GM12865 (cell line): ENCODE measurements at regions not wholly inside any gene's neighbourhood (a gene's known extent, or its start where the extent isn't known, plus 50 kb on each side); places are given as distances from the start of the nearest gene placed in this dataset.
"Not testable (repeated sequence)": the region's sequence is repeated elsewhere in the genome, so short reads cannot be mapped to it uniquely, and the experiment has no call there.

Experiments used
- DNase-seq: peaks from one replicate; pipeline ENCODE4 v3.0.0; 2010; ENCODE audit warnings: low read depth
- H3K4me3 ChIP-seq: 2 replicates; pipeline ENCODE4 v1.5.1; 2011; ENCODE audit warnings: mild to moderate bottlenecking, low read depth, low read length, control low read depth
- CTCF ChIP-seq: IDR thresholded peaks from 2 replicates; pipeline ENCODE4 v1.5.1; 2011; ENCODE audit warnings: low read length, control low read depth, low read depth, inconsistent platforms; ENCODE audit not compliant: insufficient read depth; ENCODE audit errors: missing control alignments

GRCh38 chr5:92081958-92082712 lies 699.0 kb upstream of the ARRDC3 start:
- no peak for DNase-seq
- TF ChIP-seq CTCF = no peak
- no peak overlapping the region; the same call in 1 of the 2 replicates for H3K4me3 ChIP-seq

- no peak for DNase-seq
- no peak overlapping the region for H3K4me3 ChIP-seq
- no peak for TF ChIP-seq CTCF
Measured at GRCh38 chr5:92070786-92071185, 687.7 kb upstream of the ARRDC3 start.

- no peak for DNase-seq
- no peak for TF ChIP-seq CTCF
- no peak overlapping the region for H3K4me3 ChIP-seq
Measured at GRCh38 chr5:92064993-92065392, 681.9 kb upstream of the ARRDC3 start.

GRCh38 chr5:92051741-92052140 lies 668.6 kb upstream of the ARRDC3 start:
- no peak overlapping the region for H3K4me3 ChIP-seq
- TF ChIP-seq CTCF = no peak
- DNase-seq = no peak

GRCh38 chr5:92050970-92051369 lies 667.9 kb upstream of the ARRDC3 start:
- no peak overlapping the region for H3K4me3 ChIP-seq
- TF ChIP-seq CTCF = no peak
- no peak for DNase-seq

GRCh38 chr5:92041911-92042660 lies 659.0 kb upstream of the ARRDC3 start:
- TF ChIP-seq CTCF = no peak

GRCh38 chr5:92041206-92041605 lies 658.1 kb upstream of the ARRDC3 start:
- no peak overlapping the region for H3K4me3 ChIP-seq
- no peak for DNase-seq
- TF ChIP-seq CTCF = no peak

More at GRCh38 chr5:92041911-92042660, 659.0 kb upstream of the ARRDC3 start:
- DNase-seq = no peak
- no peak overlapping the region for H3K4me3 ChIP-seq

GRCh38 chr5:92029792-92030191 lies 646.7 kb upstream of the ARRDC3 start:
- H3K4me3 ChIP-seq, DNase-seq: not testable (repeated sequence)
